ENCODE measurements at regions not wholly inside any gene's neighbourhood (a gene's known extent, or its start where the extent isn't known, plus 50 kb on each side); places are given as distances from the start of the nearest gene placed in this dataset.
"Not testable (repeated sequence)": the region's sequence is repeated elsewhere in the genome, so short reads cannot be mapped to it uniquely, and the experiment has no call there.

- H3K4me1 Mint-ChIP-seq, result no peaks in the 10 kb centered on the region
- no peaks in the 10 kb centered on the region for H3K36me3 Mint-ChIP-seq
- H3K27ac Mint-ChIP-seq, result no peak overlapping the region
- DNase-seq (ENCODE audit: low spot score in 2 of 2) (no peak), ATAC-seq (ENCODE audit: low read depth) (no peak)
- peaks cover 2% of the 10 kb centered on the region for H3K9me3 Mint-ChIP-seq
- H3K27me3 Mint-ChIP-seq, result peaks cover 7% of the 10 kb centered on the region
- H3K4me3 Mint-ChIP-seq, result no peak overlapping the region
Observed at GRCh38 chr1:184190616-184191015, 139.1 kb downstream of the TSEN15 start.

- Mint-ChIP-seq H3K4me3 (no peak overlapping the region), H3K4me1 (no peaks in the 10 kb centered on the region), H3K9me3 (peaks cover 2% of the 10 kb centered on the region), H3K27me3 (peaks cover 9% of the 10 kb centered on the region), H3K27ac (no peak overlapping the region), H3K36me3 (no peaks in the 10 kb centered on the region)
- ATAC-seq (ENCODE audit: low read depth), result no peak
- no peak for DNase-seq (ENCODE audit: low spot score in 2 of 2)
Observed at GRCh38 chr1:184191181-184191621, 139.7 kb downstream of the TSEN15 start.

- Mint-ChIP-seq H3K4me3 (no peak overlapping the region), H3K27ac (no peak overlapping the region), H3K36me3 (no peaks in the 10 kb centered on the region), H3K4me1 (no peaks in the 10 kb centered on the region), H3K27me3 (peaks cover 9% of the 10 kb centered on the region), H3K9me3 (no peaks in the 10 kb centered on the region)
- DNase-seq (ENCODE audit: low spot score in 2 of 2) (no peak), ATAC-seq (ENCODE audit: low read depth) (no peak)
Observed at GRCh38 chr1:184192796-184193195, 141.3 kb downstream of the TSEN15 start.

GRCh38 chr1:184193451-184193850 lies 141.9 kb downstream of the TSEN15 start:
- no peak for ATAC-seq (ENCODE audit: low read depth)
- no peak for DNase-seq (ENCODE audit: low spot score in 2 of 2)
- Mint-ChIP-seq H3K4me1 (no peaks in the 10 kb centered on the region), H3K27ac (no peak overlapping the region), H3K9me3 (no peaks in the 10 kb centered on the region), H3K27me3 (peaks cover 8% of the 10 kb centered on the region), H3K36me3 (no peaks in the 10 kb centered on the region), H3K4me3 (no peak overlapping the region)

GRCh38 chr1:184194236-184194635 lies 142.7 kb downstream of the TSEN15 start:
- Mint-ChIP-seq H3K27ac (no peak overlapping the region), H3K36me3 (no peaks in the 10 kb centered on the region), H3K4me1 (no peaks in the 10 kb centered on the region), H3K27me3 (peaks cover 8% of the 10 kb centered on the region), H3K4me3 (no peak overlapping the region), H3K9me3 (no peaks in the 10 kb centered on the region)
- DNase-seq (ENCODE audit: low spot score in 2 of 2), result no peak
- ATAC-seq (ENCODE audit: low read depth), result no peak

- not testable (repeated sequence) for ATAC-seq (ENCODE audit: low read depth); H3K36me3 Mint-ChIP-seq; H3K4me3 Mint-ChIP-seq; DNase-seq (ENCODE audit: low spot score in 2 of 2); H3K9me3 Mint-ChIP-seq; H3K4me1 Mint-ChIP-seq; H3K27ac Mint-ChIP-seq; H3K27me3 Mint-ChIP-seq
Observed at GRCh38 chr1:184195722-184196121, 144.2 kb downstream of the TSEN15 start.

DNA sequence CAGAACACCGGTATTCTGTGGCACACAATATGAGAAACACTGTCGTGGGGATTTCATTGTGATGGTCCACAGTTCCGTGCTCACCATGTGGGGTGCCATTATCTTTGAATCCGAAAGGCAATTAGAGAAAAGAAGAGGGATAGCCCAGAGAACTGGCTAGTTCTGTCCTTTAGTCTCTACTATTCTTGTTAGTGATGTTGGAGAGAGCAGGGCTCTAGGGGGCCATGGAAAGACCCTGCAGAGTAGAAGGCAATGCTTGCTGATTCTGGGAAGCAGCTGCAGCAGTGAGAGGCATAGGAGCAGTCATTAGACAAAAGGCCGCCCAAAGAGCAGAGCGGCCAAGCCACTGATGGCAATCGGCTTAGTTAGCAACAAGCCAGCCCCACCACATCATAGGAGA lies 146.3 kb downstream of the TSEN15 start:
- Mint-ChIP-seq H3K36me3 (no peaks in the 10 kb centered on the region), H3K4me1 (no peaks in the 10 kb centered on the region), H3K27me3 (peaks cover 12% of the 10 kb centered on the region), H3K27ac (no peak overlapping the region), H3K4me3 (no peak overlapping the region), H3K9me3 (no peaks in the 10 kb centered on the region)
- no peak for ATAC-seq (ENCODE audit: low read depth)
- DNase-seq (ENCODE audit: low spot score in 2 of 2), result no peak

GRCh38 chr1:184199036-184199435 lies 147.5 kb downstream of the TSEN15 start:
- Mint-ChIP-seq H3K9me3 (no peaks in the 10 kb centered on the region), H3K27me3 (peaks cover 10% of the 10 kb centered on the region), H3K4me3 (no peak overlapping the region), H3K4me1 (no peaks in the 10 kb centered on the region), H3K36me3 (no peaks in the 10 kb centered on the region), H3K27ac (no peak overlapping the region)
- no peak for ATAC-seq (ENCODE audit: low read depth)
- no peak for DNase-seq (ENCODE audit: low spot score in 2 of 2)

- DNase-seq (ENCODE audit: low spot score in 2 of 2) (no peak), ATAC-seq (ENCODE audit: low read depth) (no peak)
- H3K9me3 Mint-ChIP-seq, result no peaks in the 10 kb centered on the region
- no peaks in the 10 kb centered on the region for H3K4me1 Mint-ChIP-seq
- H3K27me3 Mint-ChIP-seq, result peaks cover 10% of the 10 kb centered on the region
- H3K4me3 Mint-ChIP-seq, result no peak overlapping the region
- H3K27ac Mint-ChIP-seq, result no peak overlapping the region
- no peaks in the 10 kb centered on the region for H3K36me3 Mint-ChIP-seq
Observed at GRCh38 chr1:184199438-184200085, 148.0 kb downstream of the TSEN15 start.

GRCh38 chr1:184208622-184209021 lies 157.1 kb downstream of the TSEN15 start:
- no peaks in the 10 kb centered on the region for H3K9me3 Mint-ChIP-seq
- DNase-seq (ENCODE audit: low spot score in 2 of 2) (no peak), ATAC-seq (ENCODE audit: low read depth) (no peak)
- peaks cover 5% of the 10 kb centered on the region for H3K27me3 Mint-ChIP-seq
- H3K27ac Mint-ChIP-seq, result no peak overlapping the region
- no peaks in the 10 kb centered on the region for H3K36me3 Mint-ChIP-seq
- H3K4me3 Mint-ChIP-seq, result no peak overlapping the region
- H3K4me1 Mint-ChIP-seq, result no peaks in the 10 kb centered on the region

- ATAC-seq (ENCODE audit: low read depth), result no peak
- H3K9me3 Mint-ChIP-seq, result no peaks in the 10 kb centered on the region
- no peak overlapping the region for H3K27ac Mint-ChIP-seq
- no peak for DNase-seq (ENCODE audit: low spot score in 2 of 2)
- no peak overlapping the region for H3K4me3 Mint-ChIP-seq
- no peaks in the 10 kb centered on the region for H3K4me1 Mint-ChIP-seq
- H3K36me3 Mint-ChIP-seq, result no peaks in the 10 kb centered on the region
- H3K27me3 Mint-ChIP-seq, result peaks cover 9% of the 10 kb centered on the region
Observed at GRCh38 chr1:184210031-184210430, 158.5 kb downstream of the TSEN15 start.

DNA sequence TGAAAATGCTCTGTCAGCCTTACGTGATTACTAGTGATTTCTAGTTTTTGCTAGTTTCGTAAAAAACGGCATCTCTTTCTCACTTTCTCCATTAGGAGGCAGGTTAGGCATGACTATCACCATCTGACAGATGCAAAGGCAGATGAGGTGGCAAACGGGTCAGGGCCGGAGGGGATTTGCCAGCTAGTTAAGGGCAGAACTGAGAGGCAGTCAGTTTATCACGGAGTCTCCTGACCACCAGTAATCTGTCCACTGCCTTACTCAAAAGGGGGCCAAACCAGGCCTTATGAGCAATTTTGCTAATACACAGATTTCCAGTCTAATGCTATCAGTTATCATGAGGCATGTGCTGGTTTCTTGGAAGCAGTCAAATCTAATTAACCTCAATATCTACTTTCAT lies 159.3 kb downstream of the TSEN15 start:
- no peaks in the 10 kb centered on the region for H3K9me3 Mint-ChIP-seq

DNA sequence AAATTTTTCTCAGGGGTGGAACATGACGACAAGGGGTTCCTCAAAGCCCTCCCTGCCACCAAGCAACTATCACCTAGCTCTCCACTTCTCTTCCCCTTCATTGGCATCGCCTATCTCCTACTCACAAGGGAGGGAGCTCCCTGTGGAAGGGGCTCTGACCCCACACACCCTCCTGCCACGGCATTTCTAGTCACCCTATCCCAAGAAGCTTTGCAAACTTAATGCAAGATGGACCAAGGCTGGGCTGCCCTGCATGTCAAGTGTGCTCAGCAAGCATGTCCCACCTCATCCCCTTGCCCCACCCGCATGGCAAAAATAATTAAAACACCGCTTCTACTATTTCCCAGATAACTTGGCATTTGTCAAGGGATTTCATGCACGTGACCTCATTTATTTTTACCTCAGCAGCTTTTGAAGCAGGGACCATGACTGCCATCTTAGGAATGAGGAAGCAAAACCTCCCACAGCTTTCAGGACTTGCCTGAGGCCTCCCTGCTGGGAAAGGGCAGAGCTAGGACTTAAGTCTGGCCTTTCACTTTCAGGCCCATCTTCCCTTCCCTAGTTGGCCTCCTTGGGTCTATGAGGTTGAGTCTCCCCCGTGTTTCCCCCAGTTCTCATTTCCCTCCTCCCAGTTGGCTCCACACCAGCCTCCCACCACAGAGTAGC lies 161.3 kb downstream of the TSEN15 start:
- DNase-seq (ENCODE audit: low spot score in 2 of 2) (no peak), ATAC-seq (ENCODE audit: low read depth) (no peak)
- no peaks in the 10 kb centered on the region for H3K36me3 Mint-ChIP-seq
- no peak overlapping the region for H3K4me3 Mint-ChIP-seq
- H3K27ac Mint-ChIP-seq, result no peak overlapping the region
- peaks cover 12% of the 10 kb centered on the region for H3K27me3 Mint-ChIP-seq
- H3K9me3 Mint-ChIP-seq, result no peaks in the 10 kb centered on the region
- no peaks in the 10 kb centered on the region for H3K4me1 Mint-ChIP-seq

More for the DNA sequence above, 159.3 kb downstream of the TSEN15 start:
- H3K36me3 Mint-ChIP-seq, result no peaks in the 10 kb centered on the region
- H3K27ac Mint-ChIP-seq, result no peak overlapping the region
- H3K4me3 Mint-ChIP-seq, result no peak overlapping the region
- ATAC-seq (ENCODE audit: low read depth) (no peak), DNase-seq (ENCODE audit: low spot score in 2 of 2) (no peak)
- H3K4me1 Mint-ChIP-seq, result no peaks in the 10 kb centered on the region
- H3K27me3 Mint-ChIP-seq, result peaks cover 11% of the 10 kb centered on the region

DNA sequence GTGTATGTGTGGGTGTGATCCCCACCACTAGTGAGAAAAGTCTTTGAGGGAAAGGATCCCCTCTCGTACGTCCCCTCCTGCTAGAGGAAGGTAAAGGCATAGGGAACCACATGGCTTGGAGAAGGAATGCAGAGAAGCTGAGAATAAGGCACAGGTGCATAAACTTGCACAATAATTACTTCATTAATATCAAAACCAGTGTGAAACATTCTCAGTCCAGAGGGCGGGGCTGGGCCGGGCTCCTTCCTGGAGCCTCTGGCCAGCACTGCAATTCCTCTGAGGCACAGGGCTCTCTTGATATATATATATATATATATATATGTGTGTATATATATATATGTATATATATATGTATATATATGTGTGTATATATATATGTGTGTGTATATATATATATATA lies 162.6 kb downstream of the TSEN15 start:
- no peaks in the 10 kb centered on the region for H3K36me3 Mint-ChIP-seq
- no peaks in the 10 kb centered on the region for H3K4me1 Mint-ChIP-seq
- H3K27ac Mint-ChIP-seq, result no peak overlapping the region
- ATAC-seq (ENCODE audit: low read depth), result no peak
- DNase-seq (ENCODE audit: low spot score in 2 of 2), result no peak
- no peak overlapping the region for H3K4me3 Mint-ChIP-seq
- peaks cover 12% of the 10 kb centered on the region for H3K27me3 Mint-ChIP-seq
- H3K9me3 Mint-ChIP-seq, result no peaks in the 10 kb centered on the region

All from memory B cell (primary cell).